Astrocyte of the hippocampus (primary cell): ENCODE measurements at regions not wholly inside any gene's neighbourhood (a gene's known extent, or its start where the extent isn't known, plus 50 kb on each side); places are given as distances from the start of the nearest gene placed in this dataset.

Experiments
- DNase-seq: peaks from one replicate; pipeline ENCODE4 v3.0.0; 2011; ENCODE audit warnings: low read depth, low spot score

GRCh38 chr2:219951099-219951498 is 323.7 kb downstream of the SLC4A3 start:
- no peak for DNase-seq

GRCh38 chr2:219954331-219954730 is 326.9 kb downstream of the SLC4A3 start:
- no peak for DNase-seq

- DNase-seq: peak; percentile 43
Measured at GRCh38 chr2:219957820-219958219, 330.4 kb downstream of the SLC4A3 start.

GRCh38 chr2:219958941-219959340 is 331.5 kb downstream of the SLC4A3 start:
- DNase-seq: no peak

GRCh38 chr2:219959471-219959870 is 332.0 kb downstream of the SLC4A3 start:
- DNase-seq: peak; percentile 22

- DNase-seq: peak; percentile 20
Measured at GRCh38 chr2:219961947-219962498, 334.6 kb downstream of the SLC4A3 start.

- DNase-seq: no peak
Measured at GRCh38 chr2:219962801-219963200, 335.4 kb downstream of the SLC4A3 start.

- DNase-seq: peak; percentile 16
Measured at GRCh38 chr2:219965287-219966194, 338.1 kb downstream of the SLC4A3 start.

- DNase-seq: no peak
Measured at GRCh38 chr2:219967247-219968245, 340.1 kb downstream of the SLC4A3 start.

GRCh38 chr2:219968685-219969345 is 341.4 kb downstream of the SLC4A3 start:
- peak; percentile 59 for DNase-seq

- DNase-seq: peak; percentile 68
Measured at GRCh38 chr2:219969508-219969907, 342.1 kb downstream of the SLC4A3 start.

- no peak for DNase-seq
Measured at GRCh38 chr2:219973136-219973535, 345.7 kb downstream of the SLC4A3 start.

GRCh38 chr2:219976871-219977270 is 349.4 kb downstream of the SLC4A3 start:
- no peak for DNase-seq

GRCh38 chr2:219980638-219981037 is 353.2 kb downstream of the SLC4A3 start:
- no peak for DNase-seq

- DNase-seq: no peak
Measured at GRCh38 chr2:219983836-219984235, 356.4 kb downstream of the SLC4A3 start.

GRCh38 chr2:219985017-219985416 is 357.6 kb downstream of the SLC4A3 start:
- no peak for DNase-seq

GRCh38 chr2:219987830-219988229 is 360.4 kb downstream of the SLC4A3 start:
- DNase-seq: peak; percentile 78

GRCh38 chr2:219989744-219990143 is 362.3 kb downstream of the SLC4A3 start:
- no peak for DNase-seq

GRCh38 chr2:219991116-219991515 is 363.7 kb downstream of the SLC4A3 start:
- DNase-seq: no peak

GRCh38 chr2:219995399-219995798 is 368.0 kb downstream of the SLC4A3 start:
- peak; percentile 7 for DNase-seq
